Heart left ventricle (tissue), 16 donors: ENCODE measurements at regions not wholly inside any gene's neighbourhood (a gene's known extent, or its start where the extent isn't known, plus 50 kb on each side); places are given as distances from the start of the nearest gene placed in this dataset.

Experiments
- ATAC-seq, 4 donors: fragments of 200-7000 bp; cut with Tn5 transposase; one replicate each; pipeline ENCODE4 v1.9.1; 2020 to 2022; ENCODE audit warnings: moderate library complexity in 4 of 4, mild to moderate bottlenecking in 3 of 4, moderate number of reproducible peaks in 1 of 4
- DNase-seq, 5 donors: peaks; one replicate each; pipeline ENCODE4 v3.0.0-alpha.2; 2020
- H3K27ac ChIP-seq, 12 donors: fragments of 200-600 bp; sonication (generic) in 4 of 12; one replicate each; pipeline versions ENCODE4 v1.5.0 to v1.8.0; 2016 to 2022; ENCODE audit warnings: mild to moderate bottlenecking in 2 of 12
- H3K27me3 ChIP-seq, 9 donors: fragments of 200-600 bp; sonication (generic) in 2 of 9; one replicate each; pipeline versions ENCODE4 v1.5.1 to v1.8.0; 2016 to 2022; ENCODE audit warnings: mild to moderate bottlenecking in 3 of 9
- H3K36me3 ChIP-seq, 9 donors: fragments of 200-600 bp; sonication (generic) in 2 of 9; one replicate each; pipeline versions ENCODE4 v1.5.0 to v1.8.0; 2018 to 2022; ENCODE audit warnings: mild to moderate bottlenecking in 2 of 9
- H3K4me1 ChIP-seq, 12 donors: fragments of 200-600 bp; sonication (generic) in 4 of 12; one replicate each; pipeline versions ENCODE4 v1.5.0 to v1.8.0; 2016 to 2022; ENCODE audit warnings: mild to moderate bottlenecking in 3 of 12
- H3K4me3 ChIP-seq, 12 donors: fragments of 200-600 bp; sonication (generic) in 4 of 12; one replicate each; pipeline versions ENCODE4 v1.5.0 to v1.8.0; 2017 to 2022; ENCODE audit warnings: mild to moderate bottlenecking in 9 of 12, moderate library complexity in 4 of 12
- H3K9me3 ChIP-seq, 12 donors: fragments of 200-600 bp; sonication (generic) in 4 of 12; one replicate each; pipeline versions ENCODE4 v1.5.0 to v1.8.0; 2016 to 2022; ENCODE audit warnings: mild to moderate bottlenecking in 1 of 12
- POLR2A ChIP-seq, 2 donors: fragments of 450-650 bp; IDR thresholded peaks; one replicate each; pipeline ENCODE4 v1.6.1; 2017; ENCODE audit warnings: antibody characterized with exemption in 2 of 2, mild to moderate bottlenecking in 2 of 2, moderate library complexity in 2 of 2
- WGBS, 4 donors: extraction: QIAGEN DNeasy Blood & Tissue Kit in 2 of 4; methylation state at CpG; one replicate each; pipeline versions ENCODE4 v1.1.5 to v1.1.7; 2013 to 2018; 5-methylcytosine and 5-hydroxymethylcytosine counted together
- intact Hi-C, 10 donors: fragments of 100-400 bp; cut with DNase I; formaldehyde crosslinking; loops; one replicate each; pipeline versions ENCODE4 v1.11.1 to v1.14.2; 2022
- TF ChIP-seq, protein P1 (sequence below), 12 donors: fragments of 200-600 bp; sonication (generic) in 4 of 12; IDR thresholded peaks; one replicate each; pipeline versions ENCODE4 v1.5.0 to v1.8.0; 2018 to 2022; ENCODE audit warnings: antibody characterized with exemption in 12 of 12, mild to moderate bottlenecking in 5 of 12
- donor health status: ischemic (EF 13 %, LVEDD 7.1; RV severe dilation, severe dysfunction).
- donor health status: healthy with polysubstance abuse.
- donor health status: DM: no; HTN: yes; CAD: no.
- donor health status: DM: no; HTN: no; CAD: no.
- donor health status: ischemic (EF 25% LVEDD 6.9; RV normal size, moderate dysfunction).
- donor health status: ischemic (EF 25% LVEDD 5.7; RV mildly dilated, moderate dysfunction).
- donor health status: healthy.
- donor health status: DM: yes; HTN: yes; CAD: no.
- donor health status: ischemic (EF 35%, LVEDD 5.7; RV mildly dilated, moderate dysfunction).
- donor health status: nonischemic (EF 11% LVEDD 7.7; RV severe dilation, severe dysfunction).
- donor health status: DM: yes; HTN: yes; CAD: no.
- donor health status: PGD.
- donor health status: ischemic (EF 29% LVEDD 5.4; RV normal size, mild dysfunction).
- donor health status: nonischemic (EF 23%, LVEDD 6.1; RV moderate dilation, normal function).

DNA sequence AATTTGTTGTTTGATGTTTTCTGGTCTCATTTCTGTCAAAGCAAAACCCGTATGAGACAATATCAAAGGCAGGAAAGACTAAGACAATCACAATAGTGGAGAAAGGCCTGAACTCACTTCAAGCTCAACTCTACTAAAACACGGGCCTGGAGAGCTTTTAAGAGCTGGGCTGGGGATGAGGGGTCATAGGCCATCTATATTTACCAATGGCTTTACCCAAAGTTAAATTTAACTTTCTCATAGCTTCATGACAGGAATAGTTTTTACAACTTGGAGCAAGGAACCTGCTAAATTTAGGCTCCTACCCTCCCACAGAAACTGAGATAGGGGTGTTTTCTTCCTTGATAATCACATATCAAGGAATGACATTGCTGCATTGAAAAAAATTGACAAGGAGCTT is 223.4 kb upstream of the CHORDC1 start:
- no peak overlapping the region for H3K4me3 ChIP-seq
- peaks cover 0 to 28% (median 7%) of the 10 kb centered on the region in 12 donors for H3K4me1 ChIP-seq
- no peaks in the 10 kb centered on the region for H3K36me3 ChIP-seq
- TF ChIP-seq, protein P1, sequence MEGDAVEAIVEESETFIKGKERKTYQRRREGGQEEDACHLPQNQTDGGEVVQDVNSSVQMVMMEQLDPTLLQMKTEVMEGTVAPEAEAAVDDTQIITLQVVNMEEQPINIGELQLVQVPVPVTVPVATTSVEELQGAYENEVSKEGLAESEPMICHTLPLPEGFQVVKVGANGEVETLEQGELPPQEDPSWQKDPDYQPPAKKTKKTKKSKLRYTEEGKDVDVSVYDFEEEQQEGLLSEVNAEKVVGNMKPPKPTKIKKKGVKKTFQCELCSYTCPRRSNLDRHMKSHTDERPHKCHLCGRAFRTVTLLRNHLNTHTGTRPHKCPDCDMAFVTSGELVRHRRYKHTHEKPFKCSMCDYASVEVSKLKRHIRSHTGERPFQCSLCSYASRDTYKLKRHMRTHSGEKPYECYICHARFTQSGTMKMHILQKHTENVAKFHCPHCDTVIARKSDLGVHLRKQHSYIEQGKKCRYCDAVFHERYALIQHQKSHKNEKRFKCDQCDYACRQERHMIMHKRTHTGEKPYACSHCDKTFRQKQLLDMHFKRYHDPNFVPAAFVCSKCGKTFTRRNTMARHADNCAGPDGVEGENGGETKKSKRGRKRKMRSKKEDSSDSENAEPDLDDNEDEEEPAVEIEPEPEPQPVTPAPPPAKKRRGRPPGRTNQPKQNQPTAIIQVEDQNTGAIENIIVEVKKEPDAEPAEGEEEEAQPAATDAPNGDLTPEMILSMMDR (IDR thresholded peaks at IDR 0.05): no peak
- TF ChIP-seq POLR2A (IDR thresholded peaks at IDR 0.05): no peak
- DNase-seq (peak in 1 of 5 donors; percentile 13), ATAC-seq (peak in 3 of 4 donors; percentile 20 to 56 (median 50))
- intact Hi-C loops: loop anchor here in 1 of 10 donors (10.0 kb wide), 1 partner anchor 241 kb away; no protein-coding TSS in a partner anchor
- no peaks in the 10 kb centered on the region for H3K27me3 ChIP-seq
- H3K9me3 ChIP-seq: no peaks in the 10 kb centered on the region
- peak overlapping the region in 1 of 12 donors; percentile 15 for H3K27ac ChIP-seq
- WGBS, 4 donors: 18 to 25% (median 23%) methylated on average over 2 of the region's 2 CpGs

DNA sequence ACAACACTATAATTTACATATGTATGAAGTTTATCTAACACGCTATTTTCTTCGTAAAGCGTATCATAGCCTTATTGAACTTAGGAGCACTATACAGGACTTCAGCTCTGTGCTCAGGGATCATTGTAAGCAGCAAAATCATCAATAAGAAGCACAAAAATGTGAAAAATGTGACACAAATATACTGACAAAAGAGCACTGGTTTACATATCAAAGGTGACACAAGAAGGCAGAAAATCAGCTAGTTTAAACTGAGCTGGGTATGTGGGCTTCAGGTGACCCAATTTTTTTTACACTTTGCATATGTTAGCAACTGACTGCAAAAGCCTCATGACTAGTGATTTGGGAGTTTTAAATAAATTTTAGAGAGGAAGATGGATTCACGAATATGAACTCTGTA is 215.2 kb upstream of the CHORDC1 start:
- no peaks in the 10 kb centered on the region for H3K36me3 ChIP-seq
- TF ChIP-seq, protein P1 (IDR thresholded peaks at IDR 0.05): no peak
- no peak for TF ChIP-seq POLR2A (IDR thresholded peaks at IDR 0.05)
- H3K4me3 ChIP-seq: no peak overlapping the region
- no peaks in the 10 kb centered on the region for H3K9me3 ChIP-seq
- ATAC-seq: no peak
- no peak overlapping the region for H3K27ac ChIP-seq
- H3K4me1 ChIP-seq: no peaks in the 10 kb centered on the region
- DNase-seq: no peak
- H3K27me3 ChIP-seq: no peaks in the 10 kb centered on the region
- intact Hi-C loops: loop anchor here in 1 of 10 donors (10.0 kb wide), 1 partner anchor 153 kb away; no protein-coding TSS in a partner anchor
- WGBS, 4 donors: 94 to 96% (median 95%) methylated on average over 4 of the region's 4 CpGs

DNA sequence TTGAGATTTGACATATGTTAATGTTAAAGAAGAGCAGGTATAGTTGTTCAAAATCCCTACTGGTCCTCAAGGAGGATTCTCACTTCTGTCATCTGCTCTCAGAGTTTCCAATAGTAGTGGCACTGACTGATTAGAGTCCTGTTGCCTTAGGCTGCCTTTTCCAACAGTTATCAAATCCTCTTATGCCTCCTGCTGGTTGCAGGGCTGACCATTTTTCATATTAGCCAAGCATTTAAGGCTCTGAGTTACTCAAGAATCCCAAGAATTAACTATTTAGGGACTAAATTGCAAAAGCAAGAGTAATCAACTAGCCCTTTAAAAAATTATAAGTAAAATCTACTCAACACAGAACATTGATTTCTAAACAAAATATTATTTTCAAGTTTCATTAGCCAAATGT is 212.0 kb upstream of the CHORDC1 start:
- no peaks in the 10 kb centered on the region for H3K36me3 ChIP-seq
- no peaks in the 10 kb centered on the region for H3K9me3 ChIP-seq
- ATAC-seq: no peak
- H3K4me3 ChIP-seq: no peak overlapping the region
- no peaks in the 10 kb centered on the region for H3K4me1 ChIP-seq
- intact Hi-C loops: loop anchor here in 1 of 10 donors (10.0 kb wide), 1 partner anchor 150 kb away; no protein-coding TSS in a partner anchor
- no peak for TF ChIP-seq POLR2A (IDR thresholded peaks at IDR 0.05)
- TF ChIP-seq, protein P1 (IDR thresholded peaks at IDR 0.05): peak in 9 of 12 donors; percentile 11 to 46 (median 37)
- no peak overlapping the region for H3K27ac ChIP-seq
- H3K27me3 ChIP-seq: no peaks in the 10 kb centered on the region
- no peak for DNase-seq

DNA sequence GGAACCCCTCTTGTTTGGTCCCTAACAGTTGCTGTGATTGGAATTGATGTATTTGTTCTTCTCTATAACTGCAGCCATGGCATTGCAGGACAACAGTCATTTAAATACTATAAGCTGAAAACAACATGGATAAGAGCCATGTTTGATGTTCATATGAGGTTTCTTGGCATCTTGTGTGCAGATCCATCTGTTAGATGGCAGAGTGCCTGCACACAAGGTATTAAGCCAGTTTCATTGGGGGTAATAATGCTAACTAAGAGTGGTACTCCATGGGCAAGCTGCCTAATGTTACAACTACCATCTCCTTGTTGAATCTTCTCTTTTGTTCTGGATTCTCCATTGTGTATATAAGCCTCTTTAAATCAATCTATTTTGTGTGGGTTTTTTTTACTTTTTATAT is 206.0 kb upstream of the CHORDC1 start:
- H3K36me3 ChIP-seq: no peaks in the 10 kb centered on the region
- intact Hi-C loops: no loop called here
- TF ChIP-seq, protein P1 (IDR thresholded peaks at IDR 0.05): no peak
- H3K27ac ChIP-seq: no peak overlapping the region
- no peaks in the 10 kb centered on the region for H3K27me3 ChIP-seq
- no peak for DNase-seq
- no peaks in the 10 kb centered on the region for H3K9me3 ChIP-seq
- no peaks in the 10 kb centered on the region for H3K4me1 ChIP-seq
- no peak for ATAC-seq
- H3K4me3 ChIP-seq: no peak overlapping the region
